ENCODE measurements at regions not wholly inside any gene's neighbourhood (a gene's known extent, or its start where the extent isn't known, plus 50 kb on each side); places are given as distances from the start of the nearest gene placed in this dataset.
"Not testable (repeated sequence)": the region's sequence is repeated elsewhere in the genome, so short reads cannot be mapped to it uniquely, and the experiment has no call there.

- DNase-seq, result peak in 7 of 10 donors; percentile 11 to 86 (median 37)
- intact Hi-C loops (cut with DNase I), result not testable (repeated sequence)
These were observed 5419.6 kb upstream of the TPTE start for GRCh38 chr21:5101749-5102148.

GRCh38 chr21:5103880-5104561 is 5417.4 kb upstream of the TPTE start:
- intact Hi-C loops (cut with DNase I), result not testable (repeated sequence)
- peak in 3 of 10 donors; percentile 7 to 55 (median 31) for DNase-seq

GRCh38 chr21:5104562-5104928 is 5416.8 kb upstream of the TPTE start:
- intact Hi-C loops (cut with DNase I), result not testable (repeated sequence)
- peak in 2 of 10 donors; percentile 15 to 22 for DNase-seq

- intact Hi-C loops (cut with DNase I), result not testable (repeated sequence)
- peak in 4 of 10 donors; percentile 5 to 79 (median 48) for DNase-seq
These were observed 5415.3 kb upstream of the TPTE start for GRCh38 chr21:5105939-5106708.

GRCh38 chr21:5106767-5107464 is 5414.5 kb upstream of the TPTE start:
- intact Hi-C loops (cut with DNase I), result not testable (repeated sequence)
- peak in 2 of 10 donors; percentile 3 to 45 for DNase-seq

- DNase-seq; intact Hi-C loops (cut with DNase I): not testable (repeated sequence)
These were observed 5413.7 kb upstream of the TPTE start for GRCh38 chr21:5107637-5108036.

- intact Hi-C loops (cut with DNase I), result not testable (repeated sequence)
- DNase-seq, result peak in 2 of 10 donors; percentile 7 to 25
These were observed 5413.2 kb upstream of the TPTE start for GRCh38 chr21:5108048-5108775.

- peak in 2 of 10 donors; percentile 11 to 41 for DNase-seq
- intact Hi-C loops (cut with DNase I), result not testable (repeated sequence)
These were observed 5410.2 kb upstream of the TPTE start for GRCh38 chr21:5111197-5111596.

GRCh38 chr21:5113092-5113491 is 5408.3 kb upstream of the TPTE start:
- DNase-seq; intact Hi-C loops (cut with DNase I): not testable (repeated sequence)

- intact Hi-C loops (cut with DNase I); DNase-seq: not testable (repeated sequence)
These were observed 5406.9 kb upstream of the TPTE start for GRCh38 chr21:5114468-5114867.

- DNase-seq, result peak in 2 of 10 donors; percentile 31 to 70
These were observed 5406.3 kb upstream of the TPTE start for GRCh38 chr21:5114893-5115645.

GRCh38 chr21:5115646-5116343 is 5405.6 kb upstream of the TPTE start:
- DNase-seq, result peak in 3 of 10 donors; percentile 40 to 51 (median 46)
- intact Hi-C loops (cut with DNase I), result not testable (repeated sequence)

More at GRCh38 chr21:5114893-5115645, 5406.3 kb upstream of the TPTE start:
- intact Hi-C loops (cut with DNase I), result not testable (repeated sequence)

- intact Hi-C loops (cut with DNase I); DNase-seq: not testable (repeated sequence)
These were observed 5404.8 kb upstream of the TPTE start for GRCh38 chr21:5116344-5117123.

GRCh38 chr21:5117135-5117534 is 5404.2 kb upstream of the TPTE start:
- DNase-seq, result peak in 1 of 10 donors; percentile 8
- intact Hi-C loops (cut with DNase I), result not testable (repeated sequence)

GRCh38 chr21:5117666-5118295 is 5403.6 kb upstream of the TPTE start:
- DNase-seq, result peak in 3 of 10 donors; percentile 6 to 68 (median 59)
- intact Hi-C loops (cut with DNase I), result not testable (repeated sequence)

GRCh38 chr21:5118296-5118679 is 5403.1 kb upstream of the TPTE start:
- intact Hi-C loops (cut with DNase I), result not testable (repeated sequence)
- DNase-seq, result peak in 3 of 10 donors; percentile 8 to 63 (median 35)

- intact Hi-C loops (cut with DNase I), result not testable (repeated sequence)
These were observed 5402.2 kb upstream of the TPTE start for GRCh38 chr21:5119179-5119578.

More at GRCh38 chr21:5119179-5119578, 5402.2 kb upstream of the TPTE start:
- peak in 2 of 10 donors; percentile 47 to 70 for DNase-seq
